GM21825 (cell line): ENCODE measurements at regions not wholly inside any gene's neighbourhood (a gene's known extent, or its start where the extent isn't known, plus 50 kb on each side); places are given as distances from the start of the nearest gene placed in this dataset.
"Not testable (repeated sequence)": the region's sequence is repeated elsewhere in the genome, so short reads cannot be mapped to it uniquely, and the experiment has no call there.

ENCODE experiments used
- ATAC-seq: cut with Tn5 transposase; IDR thresholded peaks from one replicate; pipeline ENCODE4 v1.9.1; 2021; ENCODE audit warnings: mild to moderate bottlenecking, moderate library complexity; ENCODE audit not compliant: unreplicated experiment

DNA sequence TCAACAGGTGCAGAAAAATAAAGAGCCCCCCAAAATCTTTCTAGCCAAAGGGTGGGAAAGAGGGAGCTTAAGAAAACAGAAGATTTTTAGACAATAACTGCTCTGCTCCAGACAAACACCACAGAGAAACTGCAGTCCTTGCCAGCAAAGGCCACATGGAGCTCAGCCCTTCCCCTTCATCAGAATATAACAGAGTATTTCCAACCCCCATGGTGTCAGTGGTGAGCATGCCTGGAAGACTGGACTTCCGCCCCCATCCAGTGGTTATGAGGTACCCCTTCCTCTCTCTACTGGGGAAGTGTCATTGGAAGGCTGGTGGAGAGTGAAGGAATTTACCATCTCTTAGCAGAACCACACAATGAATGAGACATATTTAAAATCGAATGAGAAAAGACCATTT lies 1007.3 kb upstream of the CELF2 start:
- no peak for ATAC-seq

DNA sequence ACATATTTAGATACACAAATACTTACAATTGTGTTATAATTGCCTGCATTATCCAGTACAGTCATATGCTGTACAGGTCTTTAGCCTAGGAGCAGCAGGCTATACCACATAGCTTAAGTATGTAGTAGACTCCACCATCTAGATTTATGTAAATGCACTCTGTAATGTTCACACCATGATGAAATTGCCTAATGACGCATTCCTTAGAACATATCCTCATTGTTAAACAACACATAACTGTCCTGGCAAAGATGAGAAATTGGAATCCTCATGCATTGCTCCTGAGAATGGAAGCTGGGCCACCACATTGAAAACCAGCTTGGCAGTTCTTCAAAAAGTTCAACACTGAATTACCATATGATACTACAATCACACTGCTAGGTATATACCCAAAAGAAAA lies 1002.8 kb upstream of the CELF2 start:
- no peak for ATAC-seq

DNA sequence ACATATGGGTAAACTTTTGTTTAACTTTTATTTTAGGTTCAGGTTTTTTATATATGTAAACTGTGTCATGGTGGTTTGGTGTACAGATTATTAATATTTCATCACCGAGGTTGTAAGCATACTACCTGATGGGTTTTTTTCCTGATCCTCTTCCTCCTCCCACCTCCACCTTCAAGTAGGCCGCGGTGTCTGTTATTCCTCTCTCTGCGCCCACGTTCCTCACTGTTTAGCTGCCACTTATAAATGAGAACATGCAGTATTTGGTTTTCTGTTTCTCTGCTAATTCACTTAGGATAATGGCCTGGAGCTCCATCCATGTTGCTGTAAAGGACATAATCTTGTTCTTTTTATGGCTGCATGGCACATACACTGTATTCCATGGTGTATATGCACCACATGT lies 1000.0 kb upstream of the CELF2 start:
- ATAC-seq: no peak

DNA sequence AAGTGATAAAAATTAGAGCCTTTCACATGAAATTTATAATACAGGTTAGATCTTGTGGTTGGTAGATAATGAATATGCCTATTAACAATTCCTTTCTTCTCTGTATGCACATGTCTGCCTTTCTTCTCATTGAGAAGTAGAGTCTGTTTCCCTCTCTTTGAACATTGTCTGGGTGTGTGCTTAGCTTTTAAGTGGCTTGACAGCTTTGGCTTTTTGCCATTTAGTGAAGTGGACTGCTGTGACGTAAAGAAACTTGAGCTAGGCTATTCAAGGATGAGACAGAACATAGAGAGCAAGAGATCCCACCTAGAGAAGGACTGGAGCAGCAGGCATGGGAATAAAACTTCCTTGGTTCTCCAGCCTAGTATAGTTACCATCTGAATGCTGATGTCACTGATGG lies 996.7 kb upstream of the CELF2 start:
- no peak for ATAC-seq

DNA sequence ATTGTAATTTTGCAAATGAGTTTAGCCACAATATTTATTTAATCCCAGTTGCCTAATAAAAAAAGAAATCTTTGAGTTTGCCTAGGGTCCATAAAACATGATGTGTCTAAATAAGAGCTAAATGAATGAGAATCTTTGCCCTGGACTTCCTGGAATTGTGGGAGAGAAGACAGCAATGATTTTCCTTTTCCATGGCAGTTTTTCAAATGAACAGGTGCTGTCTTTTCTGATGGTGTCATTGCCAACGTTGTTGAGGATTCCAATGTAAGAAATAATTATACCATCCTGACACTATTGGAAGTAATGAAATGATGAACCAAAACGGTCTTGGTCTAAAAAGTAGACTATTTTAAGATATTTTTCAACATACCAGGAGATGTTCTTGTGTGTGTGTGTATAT lies 984.7 kb upstream of the CELF2 start:
- no peak for ATAC-seq

DNA sequence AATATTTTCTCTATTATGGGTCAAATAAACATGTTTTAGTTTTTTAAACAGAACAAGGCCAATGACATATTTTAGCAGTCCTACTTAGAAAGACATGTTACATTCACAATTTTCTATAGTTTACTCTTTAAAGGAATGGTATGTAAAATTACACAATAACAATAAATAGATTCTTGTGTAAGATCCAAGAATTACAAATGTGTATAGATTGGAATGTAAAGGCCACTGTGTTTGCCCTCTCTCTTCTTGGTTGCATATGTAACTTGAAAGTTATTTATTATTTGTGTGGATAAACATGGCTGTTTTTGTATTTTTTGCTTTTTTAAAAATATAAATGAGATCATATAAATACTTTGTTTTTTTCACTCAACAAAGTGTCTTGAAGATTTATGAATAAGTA lies 979.3 kb upstream of the CELF2 start:
- ATAC-seq: no peak

DNA sequence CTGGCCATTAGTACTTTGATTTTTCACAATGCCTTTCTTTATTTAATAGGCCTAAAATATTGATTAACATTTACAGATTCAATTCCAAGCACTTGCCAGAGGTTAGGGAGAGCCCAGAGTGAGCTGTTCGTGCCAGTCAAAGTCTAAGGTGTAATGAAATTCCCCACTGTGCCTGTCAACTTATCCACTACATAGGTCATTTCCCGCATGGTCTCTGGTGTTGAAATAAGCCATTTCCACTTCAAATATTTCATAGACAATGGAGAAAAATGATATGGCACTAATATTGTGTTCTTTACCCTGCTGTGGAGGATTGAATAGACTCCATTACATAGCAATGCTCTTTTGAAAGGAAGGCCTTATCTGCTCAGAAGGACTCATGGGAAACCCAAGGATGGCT lies 978.1 kb upstream of the CELF2 start:
- ATAC-seq: no peak

DNA sequence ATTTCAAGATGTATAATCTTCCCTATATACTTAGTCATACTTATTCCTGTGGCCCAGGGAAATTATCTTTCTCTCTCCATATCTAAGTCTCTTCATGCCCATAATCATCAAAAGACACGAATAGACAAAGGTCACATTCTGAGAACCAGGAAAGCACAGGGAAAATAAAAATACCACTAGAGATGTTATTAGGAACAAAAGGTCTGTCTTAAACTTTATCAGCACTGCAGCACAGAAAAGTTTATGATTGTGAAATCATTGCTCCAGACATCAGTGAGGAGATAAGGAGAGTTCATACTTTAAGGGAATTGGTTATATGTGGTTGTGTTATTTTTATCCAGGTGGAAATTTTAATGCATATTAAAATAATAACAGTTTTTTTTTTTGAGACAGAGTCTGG lies 974.6 kb upstream of the CELF2 start:
- ATAC-seq: no peak

DNA sequence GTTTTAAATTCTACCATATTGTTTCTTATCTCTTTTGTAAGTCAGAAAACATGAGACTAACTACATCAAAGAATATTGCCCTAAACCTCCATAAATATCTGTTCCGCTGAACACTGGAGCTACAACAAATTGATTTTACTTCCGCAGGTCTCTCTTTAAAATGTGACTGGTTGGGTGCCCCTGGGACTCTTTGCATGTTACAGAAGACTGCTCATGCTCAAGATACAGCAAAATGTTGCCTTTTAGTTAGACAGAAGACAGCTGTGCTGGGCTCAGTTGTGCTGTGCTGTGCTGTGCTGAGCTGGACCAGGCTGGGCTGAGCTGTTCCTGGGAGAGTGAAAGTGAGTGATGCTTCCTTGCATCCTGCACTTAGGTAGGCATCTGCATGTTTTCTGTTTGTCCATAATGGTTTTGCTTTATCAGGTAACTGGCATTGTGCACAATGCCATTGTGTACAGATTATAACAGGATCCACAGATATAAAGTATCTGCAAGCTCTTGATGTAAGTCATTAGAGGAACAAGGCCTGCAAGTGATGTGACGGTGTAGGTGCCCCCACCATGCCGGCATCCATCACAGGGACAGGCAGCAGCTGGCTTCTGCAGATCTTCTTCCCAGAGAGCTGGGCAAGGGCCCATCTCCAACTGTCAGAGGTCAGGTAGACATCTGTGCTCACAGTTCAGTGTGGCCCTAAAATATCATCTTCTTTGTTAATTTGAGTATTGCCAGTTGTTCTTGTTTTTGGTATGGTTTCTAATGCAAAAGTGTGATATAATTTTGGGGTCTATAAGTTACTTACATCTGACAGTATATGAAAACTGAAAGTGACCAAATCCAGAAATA lies 972.5 kb upstream of the CELF2 start:
- no peak for ATAC-seq

DNA sequence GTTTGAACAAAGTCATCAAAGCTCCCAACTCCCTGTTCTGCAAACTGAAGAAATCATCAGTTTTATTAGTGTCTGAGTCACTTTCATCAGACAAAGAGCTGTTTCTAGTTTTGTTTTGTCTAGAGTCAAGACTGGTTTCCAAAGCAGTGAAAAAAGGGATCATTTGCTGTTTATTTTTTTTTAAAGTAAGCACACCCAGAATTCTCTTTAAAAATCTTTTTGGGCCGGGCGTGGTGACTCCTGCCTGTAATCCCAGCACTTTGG lies 972.0 kb upstream of the CELF2 start:
- no peak for ATAC-seq

DNA sequence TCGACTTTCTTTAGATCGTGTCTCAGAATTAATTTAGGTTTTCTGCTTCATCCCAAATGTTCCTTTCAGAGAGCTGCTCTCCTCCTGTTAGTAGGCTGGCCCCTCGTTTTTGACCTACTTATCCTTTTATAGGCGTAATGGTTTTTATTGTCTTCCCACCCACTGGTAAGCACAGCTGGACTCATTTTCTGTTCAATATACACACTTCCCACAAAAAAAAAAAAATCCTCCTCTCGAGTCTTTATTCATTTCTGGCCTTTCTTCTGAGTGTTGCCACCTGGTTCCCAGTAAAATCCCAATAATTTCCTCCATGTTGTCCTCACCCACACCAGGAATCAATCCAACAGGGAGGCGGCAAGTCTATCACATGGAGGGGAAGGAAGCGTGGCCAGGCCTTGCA lies 970.2 kb upstream of the CELF2 start:
- ATAC-seq: no peak

DNA sequence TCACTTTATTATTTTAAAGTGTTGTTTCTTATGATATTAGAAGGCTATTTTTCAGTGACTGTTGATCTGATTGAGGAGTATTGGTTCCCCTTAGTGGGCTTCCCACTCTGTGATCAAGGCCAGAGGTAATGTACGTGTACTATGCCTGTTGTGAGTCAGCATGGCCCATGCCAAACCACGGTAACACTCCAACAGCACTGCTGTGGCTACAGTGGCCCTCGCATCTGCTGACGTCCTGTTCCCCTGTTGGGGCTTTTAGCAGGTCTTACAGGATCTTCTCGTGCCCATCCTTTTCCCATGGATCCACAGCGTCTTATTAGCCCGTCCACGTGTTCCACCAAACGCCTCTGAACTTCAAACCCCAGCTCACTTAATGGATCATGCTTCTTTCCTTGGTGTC lies 964.6 kb upstream of the CELF2 start:
- no peak for ATAC-seq

DNA sequence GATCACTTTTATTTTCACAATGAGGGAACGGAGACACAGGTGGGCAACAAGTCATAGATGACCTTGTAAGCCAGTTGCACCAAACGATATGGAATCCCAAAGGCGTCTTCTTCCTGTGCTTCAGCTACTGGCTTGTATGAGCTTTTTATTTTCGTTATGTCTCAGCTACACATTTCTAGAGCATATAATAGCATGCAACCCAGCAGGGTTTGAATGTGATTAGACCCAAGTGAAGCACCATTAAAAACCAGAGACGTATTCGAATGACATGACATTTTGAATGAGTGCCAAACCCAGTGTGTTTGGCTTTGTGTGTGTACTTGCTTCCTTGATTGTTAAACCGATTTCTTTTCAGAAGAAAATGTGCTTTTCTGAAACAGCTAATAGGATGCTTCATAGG lies 963.2 kb upstream of the CELF2 start:
- ATAC-seq: no peak

DNA sequence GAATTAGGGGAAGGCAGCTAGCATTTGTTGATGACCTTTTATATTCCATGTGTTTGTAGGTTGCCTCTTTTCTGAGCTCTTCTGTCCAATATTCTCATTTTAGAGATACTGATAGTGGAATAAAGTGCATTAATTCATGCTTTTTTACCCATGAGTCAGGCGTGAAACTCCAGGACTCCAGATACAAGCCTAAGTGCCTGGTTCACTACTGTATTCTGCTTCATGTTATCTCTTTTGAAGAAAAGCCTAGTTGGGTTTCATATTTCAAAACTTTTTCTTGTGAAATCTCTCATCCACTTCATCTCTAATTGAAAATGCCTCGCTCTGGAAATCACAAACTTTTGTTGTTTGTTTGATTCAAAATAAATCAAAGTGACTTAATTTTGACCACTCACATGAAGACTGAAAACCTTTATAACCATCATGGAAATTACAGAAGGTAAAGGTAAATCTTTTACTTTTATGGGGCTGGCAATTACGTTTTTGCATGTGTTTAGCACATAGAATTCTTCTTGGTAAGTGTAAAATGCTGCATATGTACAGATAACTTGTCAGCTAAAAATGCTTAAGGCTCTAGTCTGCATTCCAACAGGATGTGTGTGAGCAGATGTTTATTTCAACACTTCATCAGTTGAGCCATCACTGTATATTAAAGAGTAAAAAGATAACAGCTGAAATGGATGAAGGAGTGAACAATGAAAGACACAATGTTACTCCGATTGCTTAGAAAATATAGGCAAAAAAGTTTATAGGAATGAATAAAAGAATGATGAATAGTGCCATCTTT lies 961.8 kb upstream of the CELF2 start:
- no peak for ATAC-seq

DNA sequence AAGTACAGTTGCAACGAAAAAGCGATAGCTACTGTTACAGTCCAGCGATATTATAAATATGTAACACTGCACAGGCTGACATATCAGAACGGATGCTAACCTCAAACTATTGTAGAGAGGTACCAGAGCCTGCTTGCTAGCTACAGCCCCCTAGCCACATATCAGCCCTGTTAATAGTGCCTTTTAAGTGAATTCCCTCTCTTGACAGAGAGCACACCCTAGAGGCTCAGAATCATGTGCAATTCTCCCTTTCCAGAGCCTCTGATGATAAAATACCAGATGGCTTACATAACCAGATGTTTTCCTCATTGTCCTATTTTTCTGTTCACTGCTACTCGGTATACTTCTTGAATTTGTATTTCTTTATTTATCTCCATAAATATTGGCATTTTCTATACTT lies 960.7 kb upstream of the CELF2 start:
- no peak for ATAC-seq

DNA sequence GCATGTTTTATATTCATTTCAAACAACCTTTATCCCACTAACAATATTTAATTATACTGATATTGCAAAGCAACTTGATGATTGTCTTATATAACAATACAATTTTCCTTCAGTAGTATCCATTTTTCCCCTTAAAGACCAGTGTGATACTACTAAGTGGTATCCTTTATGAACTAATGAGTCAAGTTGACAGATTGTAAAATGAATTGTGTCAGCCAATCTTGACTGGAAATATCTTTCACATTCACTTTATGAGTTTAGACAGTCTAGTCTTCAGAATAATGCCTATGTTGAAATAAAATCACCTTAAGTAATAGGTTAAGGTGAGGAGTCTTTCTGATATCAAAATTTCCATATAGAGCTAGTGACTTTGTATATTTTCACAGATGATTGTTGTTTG lies 950.0 kb upstream of the CELF2 start:
- no peak for ATAC-seq

DNA sequence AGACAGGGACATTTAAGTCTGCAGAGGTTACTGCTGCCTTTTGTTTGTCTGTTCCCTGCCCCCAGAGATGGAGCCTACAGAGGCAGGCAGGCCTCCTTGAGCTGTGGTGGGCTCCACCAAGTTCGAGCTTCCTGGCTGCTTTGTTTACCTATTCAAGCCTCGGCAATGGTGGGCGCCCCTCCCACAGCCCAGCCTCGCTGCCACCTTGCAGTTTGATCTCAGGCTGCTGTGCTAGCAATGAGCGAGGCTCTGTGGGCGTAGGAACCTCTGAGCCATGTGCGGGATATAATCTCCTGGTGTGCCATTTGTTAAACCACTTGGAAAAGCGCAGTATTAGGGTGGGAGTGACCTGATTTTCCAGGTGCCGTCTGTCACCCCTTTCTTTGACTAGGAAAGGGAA lies 942.8 kb upstream of the CELF2 start:
- not testable (repeated sequence) for ATAC-seq

DNA sequence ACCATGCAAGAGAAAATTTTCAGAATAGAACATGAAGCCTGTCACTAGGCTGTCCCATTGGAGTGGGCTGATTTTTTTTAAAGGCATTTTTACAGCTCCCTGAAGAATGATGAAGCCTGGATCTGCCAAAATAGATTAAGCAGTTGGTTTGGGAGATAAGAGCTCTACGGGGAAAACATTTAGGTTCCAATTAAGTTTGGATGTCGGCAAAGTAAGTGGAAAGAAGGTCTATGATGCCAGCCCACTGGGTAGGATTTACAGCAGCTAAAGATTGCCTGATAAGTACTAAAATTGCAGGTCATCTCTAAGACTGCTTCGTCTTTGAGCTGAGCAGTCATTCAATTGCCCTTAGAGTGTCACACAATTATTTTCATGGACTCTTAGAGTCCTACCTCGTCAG lies 939.2 kb upstream of the CELF2 start:
- ATAC-seq: no peak

DNA sequence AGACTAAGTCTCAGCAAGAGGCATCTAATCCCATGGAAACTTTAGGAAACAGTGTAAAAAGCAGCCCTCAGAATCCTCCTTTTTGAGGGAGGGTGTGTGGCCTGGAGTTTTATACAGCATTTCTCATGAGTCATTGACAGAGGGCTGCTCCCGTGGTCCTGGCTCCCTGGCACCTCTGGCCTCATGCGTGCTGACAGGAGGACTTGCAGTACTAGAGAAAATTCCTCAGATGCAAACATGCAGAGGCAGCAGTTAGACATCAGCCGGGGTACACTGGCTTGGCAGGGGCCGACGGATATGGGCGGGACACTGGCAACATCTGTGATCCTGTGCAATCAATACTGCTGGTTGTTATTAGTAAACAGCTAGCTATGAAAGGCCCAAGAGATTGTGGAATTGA lies 925.1 kb upstream of the CELF2 start:
- ATAC-seq: no peak

DNA sequence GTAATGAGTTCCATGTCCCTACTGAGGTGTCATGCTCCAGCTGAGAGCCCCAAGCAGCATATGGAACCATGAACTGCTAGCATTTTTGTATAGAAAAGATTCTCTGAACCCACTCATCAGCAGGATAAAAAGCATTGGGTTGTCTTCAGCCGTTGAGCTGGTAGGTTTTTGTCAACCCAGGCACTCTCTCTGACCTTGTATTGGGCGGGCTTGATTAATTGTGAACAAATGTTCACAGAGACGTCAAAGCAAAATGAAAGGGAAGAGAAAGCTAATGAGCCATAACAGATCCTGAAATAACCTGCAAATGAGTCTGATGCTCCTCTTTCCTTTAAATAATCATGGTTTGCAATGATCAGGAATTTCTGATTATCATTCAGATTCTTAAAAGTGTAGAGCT lies 924.7 kb upstream of the CELF2 start:
- no peak for ATAC-seq

DNA sequence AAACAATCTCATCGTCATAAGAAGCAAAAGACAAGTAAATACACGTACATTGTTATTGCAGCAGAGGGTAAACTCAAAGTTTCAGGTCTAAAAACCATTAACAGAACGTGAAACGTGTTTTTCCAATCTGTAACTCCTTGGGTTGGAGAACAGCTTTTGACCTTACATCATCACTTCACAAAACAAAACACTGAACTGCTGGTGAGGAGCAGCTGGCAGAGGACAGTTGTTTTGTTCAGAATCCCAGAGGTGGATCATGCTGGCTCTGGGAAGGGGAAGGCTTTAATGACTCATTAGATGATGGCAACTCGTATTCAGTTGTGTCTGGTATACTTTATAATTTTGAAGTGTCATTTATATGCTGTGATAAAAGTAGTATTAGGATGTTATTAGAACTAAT lies 923.0 kb upstream of the CELF2 start:
- ATAC-seq: no peak

DNA sequence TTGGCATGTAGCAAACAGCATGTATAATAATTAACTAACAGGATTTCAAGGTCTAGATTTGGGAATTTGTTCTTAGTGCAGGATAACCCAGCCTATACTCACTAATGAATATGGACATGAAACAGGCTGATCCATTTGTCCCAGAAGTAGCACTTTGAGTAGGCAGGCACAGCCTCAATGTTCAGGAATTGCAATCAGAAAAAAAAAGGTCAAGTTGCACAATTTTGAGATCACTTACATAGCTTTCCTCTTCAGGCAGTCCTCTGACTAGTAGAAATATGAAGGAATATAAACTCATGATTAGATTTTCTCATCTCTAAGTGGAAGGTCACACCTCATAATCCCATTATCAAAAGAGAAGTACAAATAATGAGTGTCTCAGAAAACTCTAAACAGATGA lies 921.4 kb upstream of the CELF2 start:
- ATAC-seq: no peak

DNA sequence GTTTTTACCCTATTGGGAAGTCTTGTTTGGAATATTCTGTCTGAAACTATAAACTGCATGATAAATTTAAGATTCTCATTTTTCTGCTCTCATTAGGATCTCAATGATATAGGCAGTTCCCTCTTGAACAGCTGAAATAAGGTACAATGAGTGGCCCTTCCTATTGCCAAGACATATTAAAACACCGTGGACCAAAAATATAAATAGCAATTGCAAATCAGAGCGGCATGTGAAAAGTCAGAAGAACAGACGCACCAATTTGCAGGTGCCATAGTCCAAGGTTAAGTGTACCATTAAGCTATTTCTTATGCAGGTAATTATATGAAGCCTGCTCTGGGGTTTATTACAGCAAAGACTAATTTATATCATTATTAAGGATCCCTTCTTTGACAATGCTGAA lies 920.8 kb upstream of the CELF2 start:
- ATAC-seq: no peak
